CD4-positive, alpha-beta T cell treated with Interleukin-17A for 1 hour (primary cell): ENCODE measurements at regions not wholly inside any gene's neighbourhood (a gene's known extent, or its start where the extent isn't known, plus 50 kb on each side); places are given as distances from the start of the nearest gene placed in this dataset.

ENCODE experiments used
- DNase-seq: peaks from one replicate; pipeline ENCODE4 v3.0.0-alpha.2; 2020

DNA sequence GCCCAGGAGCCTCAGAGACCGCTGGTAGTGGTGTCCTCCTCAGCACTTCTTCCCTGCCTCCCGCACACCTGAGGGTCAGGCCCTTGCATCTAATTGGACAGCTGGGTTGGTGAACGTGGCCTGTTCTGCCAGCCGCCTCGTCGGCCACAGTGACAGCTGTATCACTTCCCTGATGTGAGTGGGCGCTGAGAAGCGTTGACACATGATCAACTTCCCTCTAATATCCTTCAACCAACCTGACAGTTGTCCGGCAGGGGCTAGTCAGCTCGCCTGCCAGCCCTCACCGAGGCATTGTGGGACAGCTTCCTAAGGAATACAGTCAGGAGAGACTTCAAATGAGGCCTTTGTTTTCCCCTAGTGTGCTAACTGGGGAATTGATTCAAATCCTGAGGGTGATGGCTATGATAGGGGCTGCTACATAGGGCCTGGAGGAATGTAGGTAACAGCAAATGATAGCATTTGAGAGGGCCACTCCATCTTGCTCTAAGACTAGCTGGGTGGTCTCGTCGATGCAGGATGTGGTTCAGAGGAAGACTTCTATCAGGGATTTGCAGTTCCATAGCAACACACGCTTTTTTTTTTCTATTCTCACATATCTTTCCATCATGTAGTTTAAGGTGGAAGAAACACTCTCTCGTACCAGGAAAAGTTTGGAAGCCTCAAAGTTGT is 230.8 kb downstream of the TSHZ3 start:
- no peak for DNase-seq

DNA sequence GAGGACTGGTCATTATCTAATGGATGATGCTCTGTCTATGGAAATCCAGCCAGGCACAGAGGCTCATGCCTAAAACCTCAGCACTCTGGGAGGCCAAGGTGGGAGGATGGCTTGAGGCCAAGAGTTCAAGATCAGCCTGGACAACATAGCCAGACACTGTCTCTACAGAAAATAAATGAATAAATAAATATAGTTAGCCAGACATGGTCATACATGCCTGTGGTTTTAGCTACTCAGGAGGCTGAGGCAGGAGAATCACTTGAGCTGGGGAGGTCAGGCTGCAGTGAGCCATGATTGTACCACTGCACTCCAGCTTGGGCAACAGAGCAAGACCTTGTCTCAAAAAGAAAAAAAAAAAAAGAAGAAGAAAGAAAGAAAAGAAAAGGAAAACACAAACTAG is 234.7 kb downstream of the TSHZ3 start:
- DNase-seq = no peak

DNA sequence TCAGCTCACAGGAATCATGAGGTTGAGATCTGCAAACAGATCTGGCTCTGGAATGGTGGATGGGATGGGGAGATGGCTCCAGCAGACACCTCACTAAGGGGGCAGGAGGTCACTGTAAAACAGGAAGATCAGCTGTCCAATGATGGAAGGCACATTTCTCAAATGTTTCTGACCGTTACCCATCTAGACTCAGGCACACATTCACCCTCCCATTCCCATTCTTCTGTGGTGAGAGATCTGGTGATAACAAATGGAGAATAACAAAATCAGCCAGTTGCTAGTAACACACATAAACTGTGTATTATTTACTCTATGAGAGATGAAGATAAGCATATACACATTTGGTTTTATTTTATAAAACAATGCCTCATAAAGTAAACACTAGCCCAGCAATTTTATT is 235.9 kb downstream of the TSHZ3 start:
- no peak for DNase-seq

DNA sequence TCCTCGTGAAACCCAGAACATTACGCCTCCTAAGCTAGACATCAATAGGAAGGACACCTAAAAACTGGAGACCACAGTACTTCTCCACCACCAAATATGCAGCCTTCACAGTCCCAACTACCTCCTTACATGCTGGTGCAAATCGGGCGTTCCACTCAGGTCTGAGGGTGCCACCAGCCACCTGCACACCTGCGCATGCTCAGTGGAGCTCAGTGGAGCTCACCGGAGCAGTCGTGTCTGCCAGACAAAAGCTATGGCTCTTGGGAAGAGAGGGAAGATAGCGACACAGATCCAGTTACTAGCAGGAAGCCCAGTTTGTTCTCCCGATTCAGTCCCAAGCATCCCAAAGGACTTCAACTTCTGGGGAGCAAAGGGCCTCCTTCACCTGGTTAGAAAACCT is 237.1 kb downstream of the TSHZ3 start:
- no peak for DNase-seq

DNA sequence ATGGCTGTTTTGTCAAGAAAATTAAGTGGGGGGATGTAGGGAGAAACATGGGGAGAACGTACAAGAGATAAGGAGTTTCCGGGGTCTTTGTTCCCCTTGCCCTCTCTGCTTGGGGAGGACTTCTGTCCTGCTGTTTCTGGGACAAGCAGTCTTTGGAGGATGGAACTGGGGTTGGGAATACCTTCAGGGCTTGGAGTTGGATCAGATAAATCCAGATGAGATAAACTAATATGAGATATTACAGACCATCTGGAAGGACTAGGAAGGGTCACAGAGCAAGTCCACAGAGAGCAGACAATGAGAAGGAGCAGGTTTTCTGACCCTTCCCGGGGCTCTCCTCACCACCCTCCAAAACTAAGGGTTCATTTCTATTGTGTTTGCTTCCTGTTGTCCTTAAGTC is 237.5 kb downstream of the TSHZ3 start:
- no peak for DNase-seq

DNA sequence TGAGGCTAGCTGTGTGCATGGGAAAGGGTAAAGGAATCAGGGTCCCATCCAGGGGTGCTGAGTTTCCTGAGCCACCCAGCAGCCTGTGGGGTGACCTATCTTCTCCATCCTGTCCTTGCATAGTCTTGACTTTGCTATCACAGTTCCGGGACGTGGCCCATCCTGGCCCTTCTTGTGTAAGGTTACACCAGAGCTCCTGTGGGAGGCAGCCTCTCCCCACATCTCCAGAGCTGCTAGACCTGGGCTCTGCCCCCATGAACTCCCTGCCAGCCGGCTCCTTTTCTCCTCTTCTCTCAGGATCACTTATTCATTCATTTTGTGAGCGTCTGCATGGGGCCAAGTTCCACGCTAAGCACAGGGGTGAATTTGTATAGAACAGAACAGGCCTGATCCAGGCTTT is 238.9 kb downstream of the TSHZ3 start:
- no peak for DNase-seq

DNA sequence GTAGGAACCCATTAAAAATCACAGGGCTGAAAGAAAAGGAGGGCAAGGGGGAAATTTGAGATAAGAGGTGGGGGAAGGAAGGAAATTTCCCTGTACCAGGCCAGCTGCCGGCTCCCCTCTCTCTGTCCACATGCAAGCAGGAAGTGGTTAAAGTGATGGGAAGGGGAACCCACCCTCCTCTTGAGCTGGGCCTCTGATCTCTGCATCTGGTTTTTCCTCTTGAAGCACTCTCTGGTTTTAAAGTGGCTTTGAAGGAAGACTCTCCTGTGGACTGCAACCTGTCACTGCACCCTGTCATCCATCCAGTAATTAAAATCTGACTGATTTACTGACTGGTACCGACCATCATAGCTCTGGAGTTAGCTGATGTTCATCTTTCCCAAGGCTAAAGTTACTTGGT is 239.6 kb downstream of the TSHZ3 start:
- DNase-seq = no peak

DNA sequence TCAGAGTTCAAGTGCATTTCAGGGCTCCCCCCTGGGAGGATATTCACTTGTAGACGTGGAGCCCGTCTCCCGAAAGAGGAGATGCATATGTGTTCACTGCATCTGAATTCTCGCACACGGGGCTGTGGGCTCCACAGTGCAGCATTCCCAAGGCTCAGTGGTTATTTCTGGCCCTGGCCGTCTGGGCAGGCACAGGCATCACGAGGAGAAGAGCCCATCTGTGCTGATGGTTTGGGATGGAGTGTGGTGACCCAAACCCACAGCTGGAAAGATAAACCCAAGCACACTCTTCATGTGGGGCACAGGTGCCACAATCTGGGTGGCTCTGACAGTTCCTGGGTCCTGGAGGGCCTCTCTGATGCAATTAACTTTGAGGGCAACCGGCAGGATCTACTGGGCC is 242.1 kb downstream of the TSHZ3 start:
- DNase-seq = no peak

DNA sequence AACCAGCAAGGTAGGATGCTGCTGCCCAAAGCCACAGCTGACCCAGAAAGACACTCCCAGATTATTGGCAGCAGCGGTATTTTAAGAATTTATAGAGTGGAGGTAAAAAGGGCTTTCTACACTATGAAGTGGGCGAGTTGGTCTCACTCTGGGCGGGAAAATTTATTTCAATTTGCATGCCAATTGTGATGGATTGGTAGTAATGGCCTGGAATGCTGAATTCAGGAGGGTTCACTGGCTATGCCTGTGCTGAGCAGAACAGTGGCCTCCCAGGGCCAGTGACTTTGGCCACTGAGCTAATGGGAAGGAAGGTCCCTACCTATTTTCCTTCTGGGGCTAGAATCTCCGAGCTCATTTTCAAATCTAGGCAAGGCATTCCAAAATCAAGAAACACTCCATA is 243.5 kb downstream of the TSHZ3 start:
- no peak for DNase-seq

DNA sequence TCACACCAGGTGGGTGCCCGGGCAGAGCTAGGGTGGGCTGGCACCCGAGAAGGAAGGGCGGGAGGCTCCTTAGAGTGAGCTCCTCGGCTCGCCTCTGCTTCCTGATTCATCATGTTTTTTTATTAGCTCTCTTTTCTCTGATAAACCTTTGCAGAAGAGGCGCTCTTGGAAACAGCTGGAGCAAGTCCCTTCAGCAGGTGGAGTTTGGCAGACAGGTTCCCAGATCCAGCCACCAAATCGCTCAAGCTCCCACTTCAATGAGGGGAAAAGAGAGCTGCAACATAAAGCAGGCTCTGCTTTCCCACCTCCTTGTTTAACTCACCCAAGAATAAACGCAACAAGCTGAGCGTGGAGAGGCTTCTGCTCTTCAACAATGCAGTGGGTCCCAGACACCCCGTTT is 244.8 kb downstream of the TSHZ3 start:
- no peak for DNase-seq

DNA sequence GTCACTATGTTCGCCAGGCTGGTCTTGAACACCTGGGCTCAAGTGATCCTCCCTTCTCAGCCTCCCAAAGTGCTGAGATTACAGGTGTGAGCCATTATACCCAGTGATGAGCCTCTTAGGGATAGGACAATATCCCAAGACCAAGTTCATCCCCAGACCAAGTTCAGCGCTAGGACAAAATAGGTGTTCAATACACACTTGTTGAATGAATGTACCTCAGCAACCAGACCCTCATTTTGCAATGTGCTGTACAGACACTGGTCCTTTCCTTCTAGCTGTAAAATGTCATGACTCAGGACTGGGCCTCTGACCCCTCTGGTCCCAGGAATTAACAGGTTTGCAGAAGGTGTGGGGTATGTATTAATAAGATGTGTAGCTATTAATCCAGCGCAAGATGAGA is 246.0 kb downstream of the TSHZ3 start:
- no peak for DNase-seq

DNA sequence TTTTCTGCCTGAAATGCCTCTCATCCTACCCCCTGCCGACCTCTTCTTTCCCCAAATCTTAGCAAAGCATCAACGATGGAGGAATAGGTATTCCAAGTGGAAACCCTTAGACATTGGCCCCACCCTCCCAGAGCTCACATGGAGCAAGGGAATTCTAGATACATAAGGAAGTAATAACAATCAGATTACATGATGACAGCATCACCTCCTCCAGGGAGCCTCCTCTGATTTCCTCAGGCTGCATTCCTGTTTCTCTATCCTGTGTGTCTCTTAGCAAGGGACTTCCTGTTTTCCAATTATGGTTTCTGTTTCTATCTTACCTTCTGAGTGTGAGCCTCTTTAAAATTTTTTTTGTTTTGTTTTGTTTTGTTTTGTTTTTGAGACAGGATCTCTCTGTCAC is 246.6 kb downstream of the TSHZ3 start:
- DNase-seq = no peak

DNA sequence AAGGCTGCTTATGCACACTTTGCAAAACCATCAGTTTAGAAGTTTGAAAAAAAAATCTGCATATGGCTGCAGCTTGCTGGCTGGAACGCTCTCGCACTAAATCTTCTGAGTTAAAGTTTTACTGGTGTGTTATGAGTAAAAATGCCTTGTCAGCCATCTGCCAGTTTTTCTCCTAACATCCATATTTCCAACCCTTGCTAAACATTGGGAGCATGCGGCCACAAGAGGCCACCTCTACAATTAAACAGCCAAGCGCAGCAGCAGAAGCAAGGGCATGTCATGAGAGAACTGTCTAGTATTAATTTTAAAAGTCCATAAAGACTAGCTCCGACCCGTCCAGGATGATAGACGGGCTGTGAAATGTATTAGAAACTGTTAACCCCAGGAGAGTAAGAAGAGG is 248.3 kb downstream of the TSHZ3 start:
- no peak for DNase-seq

DNA sequence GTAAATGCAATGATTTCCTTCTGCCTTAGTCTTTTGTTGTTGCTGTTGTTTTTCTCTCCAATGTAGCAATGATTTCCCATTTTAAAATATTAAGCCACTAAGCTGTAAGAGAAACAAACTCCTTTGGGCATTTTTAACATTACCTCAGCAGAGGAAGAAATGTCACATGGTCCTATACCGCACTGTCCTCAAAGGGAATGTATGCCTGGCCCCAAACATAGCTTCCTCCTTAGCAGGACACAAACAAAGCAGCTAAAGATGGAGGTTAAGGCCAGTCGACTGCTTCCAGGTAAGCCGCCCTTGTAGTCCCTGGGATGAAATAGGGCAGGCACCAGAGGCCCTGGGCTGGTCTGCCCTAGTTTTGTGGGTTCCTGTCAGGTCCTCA is 249.0 kb downstream of the TSHZ3 start:
- DNase-seq = no peak

DNA sequence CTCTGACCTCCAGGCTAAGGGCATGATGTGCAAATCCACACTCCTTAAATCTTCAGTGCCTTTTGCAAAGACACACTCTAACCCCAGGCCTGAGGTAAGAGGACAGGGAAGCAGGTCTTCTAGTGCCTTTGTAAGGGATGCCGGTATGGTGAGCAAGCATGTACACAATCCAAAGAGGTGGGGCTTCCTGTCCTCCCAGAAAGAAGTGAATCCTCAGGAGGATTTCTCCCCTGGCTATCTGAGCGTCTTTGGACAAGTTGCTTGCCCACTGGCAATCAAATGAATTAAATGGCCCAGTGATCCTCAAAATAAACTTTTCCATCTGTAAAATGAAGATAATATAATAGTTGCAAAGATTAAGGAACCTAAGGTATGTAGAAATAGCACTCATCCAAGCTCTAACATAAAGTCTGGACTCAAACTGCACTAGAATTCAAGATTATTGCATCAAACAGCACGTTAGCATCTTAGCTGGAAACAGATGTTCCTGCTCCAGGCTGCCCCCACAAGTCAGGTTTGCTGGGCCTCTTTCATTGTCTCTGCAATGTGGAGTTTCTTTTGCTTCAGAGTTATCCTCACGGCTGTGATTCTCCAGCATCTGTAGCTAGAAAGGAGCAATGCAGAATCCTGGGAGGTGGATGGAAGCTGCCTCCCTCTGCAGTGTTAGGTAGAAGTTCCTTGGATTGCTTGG is 249.6 kb downstream of the TSHZ3 start:
- DNase-seq = no peak

DNA sequence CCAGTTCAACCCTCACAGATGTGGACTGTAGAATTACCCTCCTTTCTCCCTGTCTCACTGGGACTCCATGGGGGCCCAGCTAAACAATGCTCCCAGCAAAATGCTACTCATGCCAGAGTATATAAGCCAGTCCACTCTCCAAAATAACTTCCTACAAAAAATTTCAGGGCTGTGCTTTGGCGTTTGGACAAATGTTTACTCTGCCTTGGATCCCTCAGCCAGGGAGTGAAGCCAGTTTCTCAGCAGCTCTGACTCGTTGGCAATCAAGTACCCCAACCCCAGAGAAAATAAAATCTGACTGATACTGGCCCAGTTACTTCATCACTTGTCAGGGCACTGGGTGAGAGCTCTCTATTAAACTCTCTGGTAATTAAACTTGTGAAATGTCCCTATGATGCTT is 250.4 kb downstream of the TSHZ3 start:
- DNase-seq = no peak

DNA sequence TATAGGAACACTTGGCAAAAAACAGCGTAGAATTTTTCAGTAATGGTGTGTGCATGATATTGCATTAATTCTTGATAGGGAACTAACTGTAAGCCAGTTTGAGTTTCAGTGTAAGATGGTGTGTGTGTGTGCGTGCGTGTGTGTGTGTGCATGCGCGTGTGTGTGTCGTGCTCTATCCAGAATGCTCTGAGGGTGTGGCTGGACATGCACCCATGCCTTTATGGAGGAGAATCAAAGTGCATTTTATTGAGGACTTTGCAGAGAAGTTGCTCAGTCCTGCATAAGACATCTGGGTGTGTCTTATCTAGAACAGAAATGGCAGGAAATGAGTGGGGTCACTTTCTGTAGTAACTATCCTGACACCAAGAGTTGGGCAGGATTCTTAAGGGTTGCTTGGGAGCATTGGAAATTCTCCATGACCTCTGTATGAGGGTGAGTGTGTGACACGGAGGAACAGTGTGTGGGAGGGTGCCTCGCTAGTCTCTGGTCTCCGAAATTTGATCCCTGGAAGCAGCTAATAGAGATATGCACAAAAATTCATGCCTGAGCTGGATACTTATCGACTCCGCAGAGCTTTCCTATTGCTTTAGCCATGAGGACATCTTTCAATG is 252.2 kb downstream of the TSHZ3 start:
- no peak for DNase-seq

DNA sequence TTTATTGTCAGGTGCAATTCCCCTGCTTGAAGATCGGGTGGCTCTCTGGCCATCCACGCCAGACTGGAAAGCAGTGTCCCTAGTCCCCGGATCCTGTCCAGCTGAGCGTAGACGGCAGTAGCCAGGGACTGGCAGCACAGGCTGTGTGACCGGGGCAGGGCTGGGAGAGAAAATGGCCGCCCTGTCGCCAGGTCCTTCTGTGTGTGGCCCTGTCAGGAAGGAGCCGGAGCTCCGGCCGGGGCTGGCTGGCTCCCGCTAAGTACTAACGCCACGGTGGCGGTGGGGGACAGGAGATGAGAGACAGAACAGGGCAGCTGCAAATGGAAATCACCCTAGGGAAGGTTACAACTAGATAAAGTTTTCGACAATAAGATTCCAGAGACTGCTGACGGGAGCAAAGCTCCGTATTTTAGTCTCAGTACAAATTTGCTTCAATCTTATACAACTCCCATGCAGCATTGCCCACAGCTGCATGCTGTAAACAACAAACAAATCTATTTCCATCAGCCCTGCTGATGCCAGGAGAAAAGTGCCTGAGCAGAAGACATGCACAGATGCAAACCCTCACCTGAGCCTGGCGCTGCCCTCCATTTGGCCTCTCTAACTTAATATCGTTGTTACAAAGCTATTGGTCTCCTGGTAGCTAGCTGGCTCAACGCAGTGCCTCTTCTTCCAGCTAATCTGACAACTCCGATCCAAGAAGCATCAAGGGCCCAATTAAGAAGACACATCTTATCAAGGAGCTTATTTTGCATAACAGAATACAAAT is 253.0 kb downstream of the TSHZ3 start:
- DNase-seq = no peak

DNA sequence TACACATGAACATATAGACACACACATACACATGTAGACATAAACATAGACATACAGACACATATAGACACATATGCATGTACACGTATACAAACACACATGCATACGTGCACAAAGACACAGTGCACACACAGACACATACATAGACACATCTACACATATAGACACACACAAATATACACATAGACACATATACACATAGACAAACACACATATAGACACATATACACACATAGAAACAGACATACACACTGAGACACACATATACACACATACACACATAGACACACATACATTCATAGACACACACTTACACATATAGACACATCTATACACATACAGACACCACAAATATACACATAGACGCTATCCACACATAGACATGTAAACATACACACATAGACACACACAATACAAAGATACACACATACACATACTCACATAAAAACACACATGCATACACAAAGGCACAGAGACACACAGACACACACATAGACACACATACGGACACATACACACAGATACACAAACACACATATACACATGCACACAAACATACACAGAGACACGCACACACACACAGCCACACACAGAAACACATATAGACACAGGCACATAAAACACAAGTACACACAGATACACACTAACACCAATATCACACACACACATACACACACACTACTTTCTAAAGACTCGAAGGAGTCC is 254.0 kb downstream of the TSHZ3 start:
- DNase-seq = no peak

DNA sequence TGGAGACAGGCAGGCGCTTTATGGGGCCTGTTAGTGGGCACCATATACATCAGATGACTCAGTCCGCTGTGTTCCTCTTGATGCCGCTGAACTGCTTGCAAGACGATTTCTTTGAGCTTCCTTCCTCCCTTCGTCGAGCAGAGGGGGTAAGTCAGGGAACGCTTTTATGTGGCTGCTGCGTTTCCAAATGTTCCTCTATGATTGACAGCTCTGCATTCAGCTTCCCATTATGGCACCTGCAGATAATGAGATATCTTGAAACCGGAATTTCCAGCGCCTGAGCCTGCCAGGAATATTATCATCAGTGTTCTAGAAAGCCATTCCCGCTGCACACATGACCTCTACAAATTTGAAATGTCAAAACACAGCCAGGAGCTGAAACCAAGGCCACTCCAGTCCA is 257.0 kb downstream of the TSHZ3 start:
- no peak for DNase-seq

DNA sequence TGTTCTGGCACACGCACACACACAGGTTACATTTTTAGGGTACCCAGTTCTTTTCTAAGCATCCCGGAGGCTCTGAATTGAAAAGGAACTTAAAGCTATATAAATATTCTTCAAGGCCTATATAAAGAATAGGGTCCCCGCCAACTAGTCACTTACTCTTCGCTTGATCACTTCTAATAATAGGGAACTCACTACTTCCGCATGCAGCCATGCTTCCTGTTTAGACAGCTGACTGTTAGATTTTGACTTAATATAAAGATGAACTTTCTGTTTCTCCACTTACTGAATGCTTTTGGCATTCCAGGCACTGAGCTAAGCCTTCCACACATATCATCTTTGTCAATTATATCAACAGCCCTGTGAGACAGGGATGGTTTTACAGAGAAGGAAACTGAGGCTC is 259.6 kb downstream of the TSHZ3 start:
- no peak for DNase-seq

DNA sequence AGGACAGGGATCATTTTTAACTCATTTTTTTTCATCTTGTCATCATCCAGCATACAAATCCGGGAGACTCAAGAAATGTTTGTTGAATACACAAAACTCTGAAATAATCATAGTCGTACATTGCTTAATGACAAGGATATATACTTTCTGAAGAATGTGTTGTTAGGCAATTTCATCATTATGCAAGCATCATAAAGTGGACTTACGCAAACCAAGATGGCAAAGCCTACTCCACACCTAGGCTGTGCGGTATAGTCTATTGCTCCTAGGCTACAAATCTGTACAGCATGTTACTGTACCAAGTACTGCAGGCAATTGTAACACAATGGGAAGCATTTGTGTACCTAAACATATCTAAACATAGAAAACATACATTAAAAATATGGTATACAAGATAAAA is 264.1 kb downstream of the TSHZ3 start:
- no peak for DNase-seq

DNA sequence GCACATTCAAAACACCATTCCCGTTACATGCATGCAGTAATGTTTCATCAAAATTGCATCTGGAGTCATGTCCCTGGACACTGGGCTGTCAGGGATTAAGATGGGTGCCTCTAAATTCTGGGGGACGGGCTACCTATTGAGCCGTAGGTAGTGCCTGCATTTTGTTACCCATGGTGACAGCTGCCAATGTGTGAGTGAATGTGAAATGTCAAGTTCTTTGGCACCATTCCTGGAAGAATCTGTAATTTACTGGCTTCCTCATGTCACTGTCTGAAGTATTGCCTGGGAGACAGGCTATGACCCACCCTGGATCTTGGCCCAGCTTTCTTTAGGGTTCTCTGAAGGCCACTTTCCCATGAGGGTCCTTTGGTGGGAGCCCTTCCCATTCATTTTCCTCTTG is 266.1 kb downstream of the TSHZ3 start:
- DNase-seq = no peak
